Tibial nerve (tissue), 4 donors: ENCODE measurements at regions not wholly inside any gene's neighbourhood (a gene's known extent, or its start where the extent isn't known, plus 50 kb on each side); places are given as distances from the start of the nearest gene placed in this dataset.

Source experiments
- CTCF ChIP-seq, 5 experiments: fragments of 200-600 bp in 3 of 5; fragments of 450-650 bp in 2 of 5; sonication (generic) in 3 of 5; IDR thresholded peaks; one replicate each; pipeline ENCODE4 v1.5.1; 2016 to 2019; ENCODE audit warnings: antibody characterized with exemption in 5 of 5, mild to moderate bottlenecking in 3 of 5, moderate library complexity in 2 of 5
- EP300 ChIP-seq, 2 donors: sonication (generic); formaldehyde crosslinking; IDR thresholded peaks; one replicate each; pipeline ENCODE4 v1.6.1; 2017; ENCODE audit warnings: antibody characterized with exemption in 2 of 2, mild to moderate bottlenecking in 1 of 2
- POLR2A ChIP-seq, 2 donors: fragments of 450-650 bp; IDR thresholded peaks; one replicate each; pipeline ENCODE4 v1.6.1; 2017; ENCODE audit warnings: antibody characterized with exemption in 2 of 2, mild to moderate bottlenecking in 2 of 2, moderate library complexity in 2 of 2

GRCh38 chr5:51996356-51996861 lies 613.2 kb downstream of the ISL1 start:
- no peak for TF ChIP-seq CTCF (IDR thresholded peaks at IDR 0.05)
- no peak for TF ChIP-seq POLR2A (IDR thresholded peaks at IDR 0.05)
- TF ChIP-seq EP300 (IDR thresholded peaks at IDR 0.05): no peak
